ENCODE measurements at regions not wholly inside any gene's neighbourhood (a gene's known extent, or its start where the extent isn't known, plus 50 kb on each side); places are given as distances from the start of the nearest gene placed in this dataset.
A peak's percentile ranks its signal among the peaks of the same experiment; 100 is the strongest.

DNA sequence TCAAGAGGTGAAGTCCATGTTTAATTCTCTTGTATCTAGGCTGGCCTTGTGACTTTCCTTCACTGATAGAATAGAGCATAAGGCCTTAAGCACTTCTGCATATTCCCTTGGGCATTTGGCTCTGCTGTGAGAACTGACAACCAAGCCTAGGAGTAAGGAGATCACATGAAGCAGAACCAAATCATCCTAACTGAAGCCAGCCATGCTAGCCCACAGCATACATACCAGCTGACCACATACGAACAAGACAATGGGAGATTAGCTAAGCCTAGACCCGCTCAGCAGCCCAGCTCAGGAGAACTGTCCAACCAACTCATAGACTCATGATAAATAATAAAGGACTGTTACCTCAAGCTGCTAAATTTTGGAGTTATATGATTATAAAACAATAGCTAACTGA is 114.6 kb upstream of the NEK7 start:
- no peak for DNase-seq

DNA sequence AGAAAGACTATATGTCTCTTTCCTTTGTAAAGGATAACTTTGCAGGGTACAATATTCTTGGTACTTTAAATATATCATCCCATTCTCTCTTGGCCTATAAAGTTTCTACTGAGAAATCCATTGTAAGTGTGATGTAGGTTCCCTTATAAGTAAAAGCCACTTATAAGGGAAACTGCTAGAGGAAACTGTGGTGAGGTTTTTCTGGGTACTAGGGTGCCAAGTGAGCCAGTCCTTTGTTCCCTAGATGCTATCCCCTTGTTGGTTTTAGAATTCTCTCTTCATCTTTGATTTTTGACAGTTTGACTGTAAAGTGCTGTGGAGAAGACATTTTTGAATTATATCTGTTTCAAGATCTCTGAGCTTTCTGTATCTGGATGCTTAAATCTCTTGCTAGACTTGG is 108.9 kb upstream of the NEK7 start:
- DNase-seq, result peak; percentile 27

DNA sequence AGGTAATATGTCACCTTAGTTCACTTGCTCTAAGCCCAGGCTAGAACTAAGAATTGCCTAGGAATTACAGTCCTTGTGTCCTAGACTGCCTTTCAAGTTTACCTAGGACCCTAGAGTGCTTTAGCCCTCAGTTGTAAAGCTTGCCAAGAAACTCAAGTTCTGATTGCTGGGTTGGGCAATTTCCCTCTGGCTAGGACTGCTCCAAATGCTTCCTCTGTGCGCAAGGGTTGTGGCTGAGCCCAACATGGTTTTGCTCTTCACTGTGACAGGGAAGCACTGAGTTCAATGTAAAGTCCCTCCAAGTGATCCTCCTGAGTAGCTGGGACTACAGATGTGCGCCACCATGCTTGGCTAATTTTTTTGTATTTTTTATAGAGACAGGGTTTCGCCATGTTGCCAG is 102.3 kb upstream of the NEK7 start:
- no peak for DNase-seq

DNA sequence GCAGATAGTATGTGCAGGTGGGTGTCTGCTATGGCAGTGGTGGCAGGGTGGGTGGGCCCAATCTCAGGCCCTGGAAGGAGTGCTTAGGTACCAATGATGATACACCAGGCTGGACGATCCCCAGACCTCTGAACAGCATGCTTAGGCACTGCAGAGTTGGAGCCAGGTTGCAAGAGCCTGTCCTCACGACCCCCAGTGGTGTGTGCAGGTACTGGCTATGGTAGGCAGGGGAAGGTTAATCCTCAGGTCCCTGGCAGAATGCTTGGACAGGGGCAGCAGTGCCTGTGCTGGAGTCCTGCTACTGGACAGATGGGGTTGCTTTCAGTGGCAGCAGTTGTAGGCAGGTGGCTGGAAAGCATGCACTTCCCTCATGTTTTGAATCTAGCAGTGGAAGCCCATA is 100.5 kb upstream of the NEK7 start:
- peak; percentile 42 for DNase-seq

DNA sequence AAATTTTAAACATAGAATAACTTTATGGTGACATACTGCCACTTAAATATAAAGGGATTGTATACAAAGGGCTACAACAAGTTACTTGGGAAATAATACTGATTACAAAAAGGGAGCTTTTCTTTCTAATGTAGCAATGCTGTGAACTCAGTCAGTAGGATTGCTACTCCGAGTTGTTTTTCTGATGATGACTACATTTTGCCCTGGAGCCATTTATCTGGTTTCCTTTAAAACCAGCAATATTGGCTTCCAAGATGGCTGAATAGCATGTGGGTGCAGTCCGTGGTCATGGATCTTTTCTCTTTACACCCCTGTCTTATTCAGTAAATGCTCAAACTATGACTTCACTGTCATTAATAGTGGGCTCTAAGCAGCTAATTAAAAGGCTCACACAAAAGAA is 92.6 kb upstream of the NEK7 start:
- no peak for DNase-seq

DNA sequence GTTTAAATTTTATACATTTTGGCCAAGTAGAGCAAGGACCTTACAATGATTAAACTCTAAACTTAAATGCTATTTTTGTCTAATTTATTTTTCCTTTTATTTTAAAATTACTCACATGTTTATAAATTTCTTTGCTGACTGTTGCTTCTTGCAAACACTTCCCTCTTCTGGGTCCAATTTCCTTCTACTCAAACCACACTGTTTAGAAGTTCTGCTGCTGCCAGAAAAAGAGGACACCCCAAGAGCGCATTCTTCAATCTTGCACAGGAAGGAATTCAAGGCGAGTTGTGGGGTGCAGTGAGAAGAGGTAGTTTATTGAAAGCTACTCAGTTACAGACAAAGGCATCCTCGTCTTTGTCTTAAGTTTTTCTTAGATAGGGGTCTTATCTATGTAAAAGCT is 88.5 kb upstream of the NEK7 start:
- DNase-seq, result no peak

DNA sequence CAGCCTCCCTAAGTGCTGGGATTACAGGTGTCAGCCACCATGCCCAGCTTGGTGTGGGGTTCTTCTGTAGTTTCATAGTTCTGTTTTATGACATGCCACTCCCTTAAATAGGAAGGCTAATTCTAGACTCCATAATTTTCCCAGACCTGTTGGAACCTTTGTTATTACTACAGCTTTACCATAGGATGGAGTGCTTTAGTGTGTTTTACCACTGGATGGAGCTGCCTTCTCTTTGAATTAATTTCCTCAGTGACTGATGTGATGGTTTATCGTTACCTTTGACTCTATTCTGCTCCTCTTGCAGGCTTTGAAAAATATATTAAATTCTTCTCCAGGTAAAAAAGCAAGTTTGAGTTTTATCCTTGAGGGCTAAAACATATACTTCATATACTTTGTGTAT is 84.6 kb upstream of the NEK7 start:
- DNase-seq, result peak; percentile 29

DNA sequence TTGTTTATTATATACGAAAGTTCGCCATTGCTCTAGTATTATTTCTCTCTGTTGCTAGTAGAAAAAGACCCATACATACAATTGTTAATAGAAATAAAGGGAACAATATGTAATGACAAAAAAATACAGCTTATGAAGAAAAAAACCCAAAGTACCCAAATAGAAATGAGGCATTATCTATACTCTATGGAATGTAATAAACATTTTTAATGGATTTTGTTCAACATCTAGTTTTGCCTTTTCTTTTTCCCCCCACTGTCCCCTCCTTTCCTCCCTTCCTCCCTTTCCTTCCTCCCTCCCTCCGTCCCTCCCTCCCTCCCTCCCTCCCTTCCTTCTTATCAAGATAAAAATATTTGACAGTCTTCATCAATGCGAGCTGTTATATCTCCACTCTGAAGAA is 81.5 kb upstream of the NEK7 start:
- no peak for DNase-seq

DNA sequence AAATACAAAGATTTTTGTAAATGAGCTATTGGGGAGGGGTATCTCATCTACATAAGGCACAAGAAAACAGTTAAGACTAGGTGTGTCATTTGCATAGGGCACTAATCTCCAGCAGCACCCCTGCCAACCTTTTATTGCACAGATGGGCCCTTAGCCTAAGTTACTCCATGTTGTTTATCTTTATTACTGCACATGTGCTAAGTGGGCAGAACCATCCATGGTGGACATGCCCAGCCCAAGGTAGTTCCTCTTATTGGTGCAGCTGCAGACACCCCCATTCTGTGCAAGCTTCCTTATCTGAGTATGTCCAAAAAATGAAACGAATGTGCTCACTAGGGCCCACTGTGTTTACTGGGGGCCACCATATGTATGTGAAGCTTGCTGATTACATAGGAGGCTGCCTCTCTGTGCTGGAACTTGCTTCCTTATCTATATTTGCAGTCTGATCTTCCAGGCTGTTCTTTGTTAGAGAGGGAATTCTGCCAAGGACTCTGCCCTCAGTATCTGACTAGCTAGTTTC is 77.3 kb upstream of the NEK7 start:
- peak; percentile 97 for DNase-seq

DNA sequence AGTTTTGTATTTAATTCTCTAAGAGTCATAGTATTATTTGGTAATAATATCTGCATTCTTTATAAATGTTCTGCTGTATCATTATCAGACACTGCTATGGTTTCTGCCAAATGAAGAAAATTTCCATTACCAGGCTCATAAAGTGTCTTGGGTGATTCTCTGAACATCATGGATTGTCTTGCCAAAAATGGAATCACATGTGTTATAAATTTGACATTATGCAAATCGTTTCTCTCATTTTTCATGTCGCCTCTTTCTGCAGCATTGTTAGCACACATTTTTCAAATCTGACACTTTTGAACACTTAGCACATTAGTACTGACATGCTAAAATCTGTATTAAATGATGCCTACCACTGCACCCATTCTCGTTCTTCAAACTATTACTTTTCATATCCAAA is 74.2 kb upstream of the NEK7 start:
- no peak for DNase-seq

DNA sequence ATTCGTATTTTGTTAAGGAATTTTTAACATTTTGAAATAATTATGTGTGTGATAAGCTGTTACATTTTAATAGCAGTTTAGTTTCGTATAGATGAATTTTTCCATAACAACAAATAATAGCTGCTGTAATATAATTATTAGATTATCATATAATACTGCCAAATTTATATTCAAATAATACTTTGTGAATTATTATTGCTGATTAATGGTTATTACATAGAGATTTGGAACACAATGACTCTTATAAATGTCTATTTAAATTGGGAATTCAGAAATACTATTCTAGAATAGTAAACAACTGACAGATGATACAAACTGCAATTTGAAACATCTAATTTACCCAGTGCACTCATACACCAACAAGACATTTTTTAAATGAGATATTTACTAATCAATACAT is 73.2 kb upstream of the NEK7 start:
- no peak for DNase-seq

DNA sequence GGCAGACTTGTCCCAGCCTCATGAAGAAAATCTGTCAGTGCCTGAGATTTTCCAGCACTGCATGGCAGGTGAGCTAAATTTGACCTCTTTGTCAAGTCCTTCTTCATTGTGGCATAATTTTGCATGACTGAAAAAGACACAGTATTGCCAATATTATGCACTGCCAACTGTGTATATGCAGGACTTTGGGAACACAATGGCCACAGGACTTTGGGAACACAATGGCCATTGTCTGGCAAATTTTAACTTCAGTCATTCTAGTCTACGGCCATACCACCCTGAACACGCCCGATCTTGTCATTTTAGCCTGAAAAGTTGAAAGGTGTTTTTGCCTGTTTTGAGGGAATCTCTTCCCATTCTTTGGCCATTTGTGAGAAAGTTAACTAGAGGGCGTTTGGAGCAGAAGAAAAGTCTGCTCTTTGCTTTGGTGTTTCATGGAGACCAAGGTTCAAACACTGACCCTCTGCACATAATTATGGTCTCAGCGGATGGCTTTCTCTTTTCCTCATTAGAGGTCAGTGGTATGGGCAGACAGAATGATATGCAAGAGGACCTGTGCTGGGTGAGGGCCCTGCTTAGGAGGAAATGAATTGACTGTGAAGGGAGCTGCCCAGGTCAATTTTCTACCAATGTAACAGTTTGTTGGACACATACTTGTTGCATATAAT is 72.4 kb upstream of the NEK7 start:
- no peak for DNase-seq

DNA sequence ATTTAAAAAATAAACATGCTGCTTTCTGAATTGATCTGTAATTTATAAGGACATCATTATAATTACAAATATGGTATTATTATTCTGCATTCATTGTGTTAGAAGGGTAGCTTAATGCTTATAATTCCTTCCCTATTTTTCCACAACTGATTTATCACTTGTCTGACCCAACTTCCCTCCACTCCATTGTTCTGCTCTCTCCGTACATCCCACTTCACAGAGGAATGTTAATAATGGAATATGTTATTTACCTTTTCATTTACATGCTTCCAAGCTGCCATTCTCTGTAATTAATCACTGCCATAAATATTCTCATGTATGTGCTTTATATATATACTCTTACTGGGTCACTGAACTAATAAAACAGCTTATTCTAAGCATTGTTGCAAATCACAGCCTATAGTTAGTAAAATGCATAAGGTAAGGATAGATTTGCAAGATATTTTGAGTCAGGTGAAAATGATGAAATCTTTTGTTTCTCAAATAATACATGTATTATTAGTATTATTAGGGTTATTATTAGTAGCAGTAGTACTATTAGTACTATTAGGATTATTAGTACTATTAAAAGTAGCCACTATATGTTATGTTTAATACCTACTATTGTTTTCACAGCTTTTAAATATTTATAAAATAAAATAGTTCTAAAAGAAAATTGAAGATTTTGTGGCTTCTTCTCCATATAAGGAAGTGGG is 70.6 kb upstream of the NEK7 start:
- no peak for DNase-seq

DNA sequence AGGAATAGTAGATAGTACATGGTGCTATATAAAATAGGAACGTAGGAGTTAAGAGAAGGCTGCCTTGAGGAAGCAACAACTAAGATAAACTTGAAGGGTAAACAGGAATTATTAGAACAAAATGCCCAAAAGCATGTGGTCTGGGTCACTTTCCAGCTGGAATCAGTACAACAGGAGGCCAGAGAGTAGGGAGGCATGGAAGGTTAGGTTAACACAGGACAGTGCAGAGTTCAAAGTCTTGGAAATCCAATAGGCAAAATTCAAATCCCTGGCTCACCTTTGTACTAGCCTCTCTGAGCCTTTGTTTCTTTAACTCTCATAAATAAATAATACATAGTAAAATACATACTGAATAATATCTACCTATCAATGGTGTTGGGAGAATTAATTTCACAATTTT is 69.0 kb upstream of the NEK7 start:
- DNase-seq, result no peak

DNA sequence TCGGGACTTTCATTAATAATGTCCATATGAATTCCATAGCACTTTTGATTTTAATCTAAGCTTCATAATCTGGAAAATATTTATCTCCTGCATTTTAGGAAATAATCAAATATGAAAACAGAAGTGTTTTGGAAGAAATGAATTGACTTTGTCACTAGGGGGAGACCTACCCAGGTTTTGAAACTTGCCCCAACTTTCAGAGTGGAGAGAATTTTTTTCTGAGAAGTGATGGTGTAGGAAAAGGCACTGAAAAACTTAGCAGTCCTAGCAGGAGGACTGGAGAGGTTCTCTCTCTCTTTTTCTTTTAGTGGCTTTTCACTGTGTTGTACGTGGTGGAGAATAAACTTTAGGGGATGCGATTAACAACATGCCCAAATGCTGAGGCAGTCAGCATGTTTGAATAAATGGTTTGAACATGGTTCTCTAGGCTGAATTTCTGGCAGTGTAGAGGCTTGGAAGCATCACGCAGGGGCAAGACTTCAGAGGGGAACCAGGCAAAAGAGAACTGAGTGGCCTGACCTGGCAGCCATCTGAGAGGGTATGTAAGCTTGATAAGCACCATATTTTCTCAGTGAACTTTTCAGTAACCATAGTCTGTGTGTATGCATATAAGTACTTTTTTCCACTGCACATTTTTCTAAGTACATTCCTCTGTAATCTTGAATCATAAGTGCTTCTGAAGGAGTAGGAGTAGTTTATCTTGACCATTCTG is 68.3 kb upstream of the NEK7 start:
- DNase-seq, result peak; percentile 83

DNA sequence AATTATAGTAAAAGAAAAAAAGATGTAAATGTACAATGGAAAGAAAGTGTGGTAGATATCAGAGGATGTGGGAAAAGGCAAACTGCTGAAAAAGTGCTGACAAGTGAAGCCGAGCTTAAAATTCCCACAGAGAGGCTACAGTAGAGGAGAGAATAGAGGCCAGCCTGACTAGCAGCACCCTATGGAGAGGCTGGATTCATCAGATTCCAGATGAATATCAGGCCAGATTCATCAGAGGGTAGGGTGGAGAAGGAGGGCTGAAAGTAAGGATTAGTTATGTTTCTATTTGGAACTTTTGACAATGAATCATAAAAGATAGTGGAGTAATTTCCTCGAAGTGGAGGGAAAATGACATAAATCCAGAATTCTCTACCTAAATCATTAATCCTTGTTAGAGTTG is 60.4 kb upstream of the NEK7 start:
- DNase-seq, result no peak

DNA sequence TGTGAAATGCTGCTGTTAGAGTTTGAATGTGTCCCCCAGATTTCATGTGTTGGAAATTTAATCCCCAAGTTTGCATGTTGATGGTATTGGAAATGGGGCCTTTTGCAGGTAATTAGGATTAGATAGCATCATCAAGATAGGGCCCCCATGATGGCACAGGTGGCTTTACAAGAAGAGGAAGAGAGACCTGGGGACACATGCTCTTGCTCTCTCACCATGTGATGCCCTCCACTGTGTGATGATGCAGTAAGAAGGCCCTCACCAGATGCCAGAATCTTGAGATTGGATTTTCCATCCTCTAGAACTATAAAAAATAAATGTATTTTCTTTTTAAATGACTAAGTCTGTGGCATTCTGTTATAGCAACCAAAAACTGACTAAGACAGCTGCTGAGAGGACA is 57.0 kb upstream of the NEK7 start:
- no peak for DNase-seq

DNA sequence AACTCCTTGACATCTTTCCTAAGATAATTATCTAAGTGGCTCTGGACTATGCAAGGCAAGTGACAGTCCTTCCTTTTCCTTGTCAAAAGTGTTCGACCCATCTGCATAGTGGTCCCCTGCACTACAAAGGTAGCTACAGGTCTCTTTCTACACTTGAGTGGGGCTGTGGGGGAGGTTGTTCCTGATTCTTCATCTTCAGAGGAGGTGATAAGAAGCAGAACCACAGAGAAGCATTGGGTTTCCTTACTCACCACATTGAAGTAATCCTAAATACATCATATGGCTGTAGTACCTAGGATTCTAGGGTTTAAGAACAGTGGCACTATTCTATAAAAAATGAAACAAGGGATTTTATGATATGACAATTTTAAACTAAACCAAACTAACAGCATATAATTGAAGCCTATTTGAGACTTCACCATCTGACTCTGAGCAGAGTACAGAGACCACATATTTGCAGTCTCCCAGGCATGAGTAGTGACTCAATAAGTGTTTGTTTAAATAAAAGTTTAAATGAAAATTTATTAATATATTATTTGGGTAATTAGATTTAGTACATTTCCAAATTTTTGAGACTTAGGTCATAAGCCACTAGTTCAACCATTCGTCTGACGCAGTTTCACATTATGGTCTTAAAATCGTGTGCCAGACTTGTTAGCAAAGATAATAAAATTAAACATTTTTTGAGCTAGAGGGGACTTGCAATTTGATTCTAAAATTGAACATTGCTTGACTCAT is 54.9 kb upstream of the NEK7 start:
- DNase-seq, result no peak

DNA sequence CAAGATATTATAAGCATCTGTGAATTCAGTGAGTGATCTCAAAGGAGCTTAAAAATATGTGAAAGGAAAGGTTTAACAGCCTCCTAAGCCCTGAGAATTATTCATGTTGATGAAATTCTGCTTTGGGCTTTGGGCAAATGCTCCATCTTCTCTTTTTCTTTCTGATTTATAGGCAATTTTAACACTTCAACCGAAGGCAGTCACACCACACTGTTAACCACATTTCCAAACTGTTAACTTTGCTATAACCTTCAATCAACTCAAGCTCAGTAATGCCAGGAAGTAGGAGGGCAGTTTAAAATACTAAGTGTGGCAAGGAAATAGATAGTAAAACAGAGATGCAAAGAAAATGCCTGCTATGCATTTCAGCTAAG is 54.4 kb upstream of the NEK7 start:
- no peak for DNase-seq

DNA sequence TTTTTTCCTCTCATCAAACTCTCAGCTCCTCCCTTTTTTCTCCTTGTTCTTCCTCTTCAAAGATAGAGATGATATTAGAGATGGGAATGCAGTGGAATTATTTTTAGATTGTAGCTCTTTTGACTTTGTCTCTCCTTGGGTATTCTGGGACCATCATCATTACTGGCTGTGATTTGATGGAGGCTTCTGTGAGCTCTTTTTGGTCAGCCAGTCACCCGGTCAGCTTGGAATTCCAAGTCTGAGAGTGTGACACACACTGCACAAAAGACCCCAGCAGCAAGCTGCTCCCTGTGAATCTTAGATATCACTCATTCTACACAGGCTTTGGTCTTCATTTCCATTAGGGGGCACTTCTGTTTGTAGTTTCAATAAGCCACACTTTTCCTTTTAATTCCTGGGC is 51.6 kb upstream of the NEK7 start:
- DNase-seq, result no peak

DNA sequence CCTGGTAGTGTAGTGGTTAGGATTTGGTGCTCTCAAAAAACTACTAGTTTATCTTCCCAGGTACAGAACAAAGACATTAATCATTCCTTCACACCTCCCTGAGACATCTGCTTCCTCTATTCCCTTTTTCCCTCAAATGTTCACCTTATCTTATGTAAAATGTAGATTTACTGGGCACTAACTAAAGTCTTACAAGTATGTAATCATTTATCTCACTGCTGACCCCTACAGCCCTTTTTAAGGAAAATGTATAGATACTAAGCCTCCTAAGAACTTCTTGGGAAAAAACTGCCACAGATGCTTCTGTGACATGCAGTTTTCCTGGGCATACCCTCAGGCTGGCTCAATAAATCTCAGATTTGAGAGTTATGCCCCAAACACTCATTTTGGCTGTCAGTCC is 50.8 kb upstream of the NEK7 start:
- peak; percentile 54 for DNase-seq
